Panc1 (cell line): ENCODE measurements at regions not wholly inside any gene's neighbourhood (a gene's known extent, or its start where the extent isn't known, plus 50 kb on each side); places are given as distances from the start of the nearest gene placed in this dataset.

Experiments
- POLR2AphosphoS5 ChIP-seq: IDR thresholded peaks from 2 replicates; pipeline ENCODE4 v1.6.1; 2012; ENCODE audit warnings: mild to moderate bottlenecking, low read depth, low read length, moderate library complexity
- REST ChIP-seq, 2 experiments: IDR thresholded peaks; 2 replicates each; pipeline ENCODE4 v1.6.1; 2011 to 2012; ENCODE audit warnings: low read depth in 2 of 2, control low read depth in 1 of 2, low read length in 1 of 2, mild to moderate bottlenecking in 1 of 2, moderate library complexity in 1 of 2; ENCODE audit not compliant: insufficient read depth in 1 of 2
- TCF7L2 ChIP-seq: IDR thresholded peaks from 2 replicates; pipeline ENCODE4 v1.6.1; 2011; ENCODE audit warnings: mild to moderate bottlenecking, low read depth, low read length, inconsistent platforms
- TF ChIP-seq, protein P1 (sequence below): fragments of 450-650 bp; IDR thresholded peaks from 2 replicates; pipeline ENCODE4 v1.5.1; 2017; ENCODE audit warnings: mild to moderate bottlenecking

GRCh38 chr10:63920926-63921325, 399.7 kb downstream of the REEP3 start:
- TF ChIP-seq, protein P1, sequence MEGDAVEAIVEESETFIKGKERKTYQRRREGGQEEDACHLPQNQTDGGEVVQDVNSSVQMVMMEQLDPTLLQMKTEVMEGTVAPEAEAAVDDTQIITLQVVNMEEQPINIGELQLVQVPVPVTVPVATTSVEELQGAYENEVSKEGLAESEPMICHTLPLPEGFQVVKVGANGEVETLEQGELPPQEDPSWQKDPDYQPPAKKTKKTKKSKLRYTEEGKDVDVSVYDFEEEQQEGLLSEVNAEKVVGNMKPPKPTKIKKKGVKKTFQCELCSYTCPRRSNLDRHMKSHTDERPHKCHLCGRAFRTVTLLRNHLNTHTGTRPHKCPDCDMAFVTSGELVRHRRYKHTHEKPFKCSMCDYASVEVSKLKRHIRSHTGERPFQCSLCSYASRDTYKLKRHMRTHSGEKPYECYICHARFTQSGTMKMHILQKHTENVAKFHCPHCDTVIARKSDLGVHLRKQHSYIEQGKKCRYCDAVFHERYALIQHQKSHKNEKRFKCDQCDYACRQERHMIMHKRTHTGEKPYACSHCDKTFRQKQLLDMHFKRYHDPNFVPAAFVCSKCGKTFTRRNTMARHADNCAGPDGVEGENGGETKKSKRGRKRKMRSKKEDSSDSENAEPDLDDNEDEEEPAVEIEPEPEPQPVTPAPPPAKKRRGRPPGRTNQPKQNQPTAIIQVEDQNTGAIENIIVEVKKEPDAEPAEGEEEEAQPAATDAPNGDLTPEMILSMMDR, result no peak
- TF ChIP-seq POLR2AphosphoS5, result no peak
- no peak for TF ChIP-seq TCF7L2
- no peak for TF ChIP-seq REST (IDR thresholded peaks at IDR 0.05; ENCODE audit: insufficient read depth in 1 of 2, low read depth in 2 of 2, low read length in 1 of 2)
